AG04450 (cell line): ENCODE measurements at regions not wholly inside any gene's neighbourhood (a gene's known extent, or its start where the extent isn't known, plus 50 kb on each side); places are given as distances from the start of the nearest gene placed in this dataset.

Experiments
- CTCF ChIA-PET: fragments of 300-600, 350-600 bp; formaldehyde crosslinking; extraction: SDS; loops from one replicate; lab custom pipeline; 2022; ENCODE audit warnings: antibody characterized with exemption, inconsistent platforms; lab: Charles Lee
- POLR2A ChIA-PET: fragments of 350-600 bp; formaldehyde crosslinking; extraction: SDS; loops from one replicate; lab custom pipeline; 2021; ENCODE audit warnings: antibody characterized with exemption, inconsistent platforms; lab: Yijun Ruan, JAX
- DNase-seq: peaks from one replicate; pipeline ENCODE4 v3.0.0-alpha.2; 2011; ENCODE audit warnings: low read depth, low spot score
- H3K27ac ChIP-seq: one replicate; pipeline ENCODE4 v1.5.1; 2012; ENCODE audit warnings: low read depth, low read length, control low read depth
- H3K27me3 ChIP-seq: one replicate; pipeline ENCODE4 v1.6.0; 2012; ENCODE audit warnings: low read length; ENCODE audit not compliant: control insufficient read depth, insufficient read depth
- H3K4me3 ChIP-seq: 2 replicates; pipeline ENCODE4 v1.5.1; 2011; ENCODE audit warnings: mild to moderate bottlenecking, low read depth, low read length, control low read depth
- H3K9me3 ChIP-seq: 2 replicates; pipeline ENCODE4 v1.5.1; 2012; ENCODE audit warnings: low read length; ENCODE audit not compliant: control insufficient read depth, insufficient read depth
- CTCF ChIP-seq: IDR thresholded peaks from 2 replicates; pipeline ENCODE4 v1.5.1; 2011; ENCODE audit warnings: low read depth, low read length, control low read depth, inconsistent platforms

DNA sequence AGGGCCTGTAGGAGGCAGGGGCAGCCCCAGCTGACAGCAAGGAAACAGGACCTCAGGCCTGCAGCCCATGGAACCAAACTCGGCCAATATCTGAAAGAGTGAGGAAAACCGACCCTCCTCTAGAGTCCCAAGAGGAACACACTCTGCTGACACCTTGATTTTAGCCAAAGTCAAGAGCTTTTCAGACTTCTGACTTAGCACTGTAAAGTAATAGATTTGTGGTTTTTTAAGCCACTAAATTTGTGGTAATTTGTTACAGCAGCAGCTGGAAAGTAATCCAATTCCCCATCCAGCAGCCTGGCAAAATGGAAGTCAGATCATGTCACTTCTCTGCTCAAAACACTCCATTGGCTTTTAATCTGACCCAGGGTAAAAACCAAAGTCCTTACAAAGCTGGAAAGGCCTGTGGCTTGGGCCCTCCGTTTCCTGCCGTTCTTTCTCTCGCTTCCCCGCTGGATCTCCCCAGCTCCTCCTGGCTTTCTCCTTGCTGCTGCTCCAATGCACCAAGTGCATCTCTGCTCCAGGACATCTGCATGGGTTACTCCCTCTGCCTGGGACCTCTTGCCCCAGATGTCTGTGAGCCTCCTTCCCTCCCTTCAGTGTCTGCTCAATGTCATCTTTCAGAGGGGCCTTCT is 79.0 kb downstream of the C5orf15 start:
- peaks cover 27% of the 10 kb centered on the region for H3K27me3 ChIP-seq
- ChIA-PET POLR2A (no interaction called here), CTCF (no interaction called here)
- TF ChIP-seq CTCF, result no peak
- no peak for DNase-seq
- no peak overlapping the region for H3K4me3 ChIP-seq
- no peak overlapping the region for H3K27ac ChIP-seq
- no peaks in the 10 kb centered on the region for H3K9me3 ChIP-seq

- H3K27ac ChIP-seq, result no peak overlapping the region
- DNase-seq, result no peak
- H3K9me3 ChIP-seq, result no peaks in the 10 kb centered on the region
- no peak overlapping the region for H3K4me3 ChIP-seq
- ChIA-PET POLR2A (no interaction called here), CTCF (no interaction called here)
- no peak for TF ChIP-seq CTCF
- H3K27me3 ChIP-seq, result peaks cover 27% of the 10 kb centered on the region
Observed at GRCh38 chr5:133888625-133888991, 79.8 kb downstream of the C5orf15 start.

- ChIA-PET CTCF (no interaction called here), POLR2A (interaction anchor here (0.5 kb wide), 1 partner anchor 45 kb away, joined by 10 read pairs; no protein-coding TSS in a partner anchor)
- Histone ChIP-seq H3K9me3 (no peaks in the 10 kb centered on the region), H3K27ac (no peak overlapping the region), H3K27me3 (peaks cover 30% of the 10 kb centered on the region), H3K4me3 (no peak overlapping the region)
- DNase-seq, result no peak
- TF ChIP-seq CTCF, result no peak
Observed at GRCh38 chr5:133885566-133885965, 82.9 kb downstream of the C5orf15 start.

DNA sequence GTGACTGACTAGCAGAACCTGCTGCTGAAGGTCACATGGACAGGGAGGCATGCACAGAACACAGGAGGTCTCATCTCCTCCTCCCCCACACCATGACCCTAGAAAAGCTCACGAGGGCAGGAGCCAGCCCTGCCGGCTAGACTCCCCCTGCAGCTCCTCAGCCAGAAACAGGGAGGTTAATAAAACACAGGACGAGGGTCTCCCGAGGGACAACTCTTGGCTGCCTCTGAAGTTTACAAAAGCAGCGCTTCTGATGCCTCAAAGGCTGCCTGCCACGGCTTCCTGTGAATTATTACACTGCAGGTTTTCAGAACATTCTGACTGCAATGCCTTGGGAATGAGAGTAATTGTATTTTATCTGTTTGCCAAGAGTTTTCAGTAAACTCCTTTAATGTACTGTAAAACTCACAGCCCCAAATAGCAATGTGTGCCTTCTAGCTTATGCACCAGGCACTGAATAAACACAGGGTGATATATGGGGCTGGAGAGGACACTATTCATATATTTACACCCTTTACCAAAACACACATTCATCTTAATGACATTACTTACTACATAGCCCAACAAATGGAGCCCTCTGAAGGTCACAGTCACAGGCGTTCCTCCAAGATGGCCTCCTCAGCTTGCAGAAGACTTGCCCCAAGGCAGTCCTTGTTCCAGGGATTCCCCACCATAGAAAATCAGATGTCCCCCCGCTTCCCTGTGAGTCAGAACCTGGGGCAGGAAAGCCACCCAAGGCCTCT is 83.7 kb downstream of the C5orf15 start:
- ChIA-PET CTCF (interaction anchor here (0.5 kb wide), 1 partner anchor 732 kb away, joined by 3 read pairs; no protein-coding TSS in a partner anchor), POLR2A (interaction anchor here (0.5 kb wide), 1 partner anchor 46 kb away, joined by 10 read pairs; no protein-coding TSS in a partner anchor)
- Histone ChIP-seq H3K27ac (no peak overlapping the region), H3K27me3 (peaks cover 31% of the 10 kb centered on the region), H3K9me3 (no peaks in the 10 kb centered on the region), H3K4me3 (no peak overlapping the region)
- no peak for DNase-seq
- TF ChIP-seq CTCF, result no peak

DNA sequence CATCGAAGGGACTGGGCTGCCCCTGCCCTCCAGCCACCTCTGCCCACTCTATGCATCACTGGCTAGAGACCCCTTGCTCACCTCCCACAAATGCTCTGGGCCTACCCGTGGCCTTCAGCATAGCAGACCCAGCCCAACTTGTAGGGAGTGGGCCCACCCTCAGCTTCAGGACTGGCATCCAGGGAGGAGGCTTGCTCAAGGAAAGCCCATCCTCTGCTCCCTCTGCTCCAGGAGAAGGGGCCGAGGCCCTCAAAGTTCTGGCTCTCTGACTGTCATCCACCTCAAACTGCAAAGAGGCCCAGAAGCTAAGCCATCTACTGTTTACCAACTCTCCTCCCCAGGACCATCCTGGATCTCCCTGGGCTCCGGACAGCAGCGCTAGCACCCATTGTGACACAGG is 84.5 kb downstream of the C5orf15 start:
- POLR2A ChIA-PET, result no interaction called here
- H3K9me3 ChIP-seq, result no peaks in the 10 kb centered on the region

More for the DNA sequence above, 84.5 kb downstream of the C5orf15 start:
- no peak overlapping the region for H3K27ac ChIP-seq
- no peak overlapping the region for H3K4me3 ChIP-seq
- no peak for DNase-seq
- no peak for TF ChIP-seq CTCF
- CTCF ChIA-PET, result interaction anchor here (0.5 kb wide), 1 partner anchor 731 kb away, joined by 3 read pairs; no protein-coding TSS in a partner anchor
- peaks cover 31% of the 10 kb centered on the region for H3K27me3 ChIP-seq
